SKM-1 (cell line): ENCODE measurements at regions not wholly inside any gene's neighbourhood (a gene's known extent, or its start where the extent isn't known, plus 50 kb on each side); places are given as distances from the start of the nearest gene placed in this dataset.
A peak's percentile ranks its signal among the peaks of the same experiment; 100 is the strongest.
"Not testable (repeated sequence)": the region's sequence is repeated elsewhere in the genome, so short reads cannot be mapped to it uniquely, and the experiment has no call there.

Experiments used
- DNase-seq: peaks from one replicate; lab custom pipeline; 2025; ENCODE audit not compliant: unreplicated experiment; lab: John Stamatoyannopoulos, UW

- DNase-seq = no peak
These were observed 227.6 kb upstream of the FTMT start for GRCh38 chr5:121624035-121624434.

- no peak for DNase-seq
These were observed 222.9 kb upstream of the FTMT start for GRCh38 chr5:121628783-121629182.

GRCh38 chr5:121630402-121630801 lies 221.3 kb upstream of the FTMT start:
- DNase-seq = no peak

- no peak for DNase-seq
These were observed 216.7 kb upstream of the FTMT start for GRCh38 chr5:121634946-121635345.

GRCh38 chr5:121638126-121638525 lies 213.6 kb upstream of the FTMT start:
- no peak for DNase-seq

- DNase-seq = no peak
These were observed 211.4 kb upstream of the FTMT start for GRCh38 chr5:121640298-121640697.

- DNase-seq = no peak
These were observed 193.5 kb upstream of the FTMT start for GRCh38 chr5:121658221-121658620.

GRCh38 chr5:121660142-121660541 lies 191.5 kb upstream of the FTMT start:
- no peak for DNase-seq

GRCh38 chr5:121665542-121665941 lies 186.1 kb upstream of the FTMT start:
- not testable (repeated sequence) for DNase-seq

- DNase-seq = no peak
These were observed 184.4 kb upstream of the FTMT start for GRCh38 chr5:121667292-121667691.

- no peak for DNase-seq
These were observed 183.0 kb upstream of the FTMT start for GRCh38 chr5:121668635-121669034.

- no peak for DNase-seq
These were observed 180.1 kb upstream of the FTMT start for GRCh38 chr5:121671624-121672023.

GRCh38 chr5:121675924-121676323 lies 175.8 kb upstream of the FTMT start:
- no peak for DNase-seq

- no peak for DNase-seq
These were observed 170.3 kb upstream of the FTMT start for GRCh38 chr5:121681229-121681855.

- no peak for DNase-seq
These were observed 163.6 kb upstream of the FTMT start for GRCh38 chr5:121688126-121688525.

GRCh38 chr5:121688781-121689180 lies 162.9 kb upstream of the FTMT start:
- no peak for DNase-seq

- DNase-seq = peak; percentile 22
These were observed 160.2 kb upstream of the FTMT start for GRCh38 chr5:121691478-121691877.

GRCh38 chr5:121692158-121692557 lies 159.5 kb upstream of the FTMT start:
- no peak for DNase-seq

GRCh38 chr5:121693864-121694263 lies 157.8 kb upstream of the FTMT start:
- DNase-seq = no peak

- DNase-seq = no peak
These were observed 156.4 kb upstream of the FTMT start for GRCh38 chr5:121695307-121695706.

GRCh38 chr5:121698690-121699089 lies 153.0 kb upstream of the FTMT start:
- DNase-seq = no peak

GRCh38 chr5:121701731-121702130 lies 150.0 kb upstream of the FTMT start:
- no peak for DNase-seq

GRCh38 chr5:121702682-121703081 lies 149.0 kb upstream of the FTMT start:
- no peak for DNase-seq
